Esophagus squamous epithelium (tissue), 4 donors: ENCODE measurements at regions not wholly inside any gene's neighbourhood (a gene's known extent, or its start where the extent isn't known, plus 50 kb on each side); places are given as distances from the start of the nearest gene placed in this dataset.

Experiments used
- POLR2A ChIP-seq, 4 donors: fragments of 450-650 bp; IDR thresholded peaks; one replicate each; pipeline ENCODE4 v1.6.1; 2017; ENCODE audit warnings: antibody characterized with exemption in 4 of 4, mild to moderate bottlenecking in 4 of 4, moderate library complexity in 3 of 4
- TF ChIP-seq, protein P1 (sequence below), 6 experiments: fragments of 450-650 bp in 4 of 6; fragments of 200-600 bp in 2 of 6; sonication (generic) in 2 of 6; IDR thresholded peaks; one replicate each; pipeline ENCODE4 v1.5.1; 2016 to 2019; ENCODE audit warnings: antibody characterized with exemption in 6 of 6, mild to moderate bottlenecking in 4 of 6, moderate library complexity in 4 of 6

DNA sequence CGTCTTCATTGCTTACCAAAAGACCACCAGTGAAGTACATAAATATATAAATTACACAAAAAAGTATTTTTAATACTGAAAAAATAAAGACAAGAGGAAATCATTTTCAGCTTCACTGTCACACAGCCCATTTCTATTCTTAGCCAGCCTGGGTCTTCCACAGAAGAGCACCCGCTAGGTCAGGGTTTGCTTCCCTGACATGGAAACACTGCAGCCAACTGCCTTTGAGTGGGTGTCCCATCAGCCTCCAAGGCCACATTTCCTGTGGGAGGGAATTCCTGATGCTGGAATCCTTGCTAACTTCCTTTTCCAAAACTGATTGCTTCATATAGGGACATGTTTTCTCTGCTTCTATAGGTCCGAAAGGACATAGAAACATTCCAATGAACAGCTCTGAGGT, 137.8 kb upstream of the CAV2 start:
- TF ChIP-seq, protein P1, sequence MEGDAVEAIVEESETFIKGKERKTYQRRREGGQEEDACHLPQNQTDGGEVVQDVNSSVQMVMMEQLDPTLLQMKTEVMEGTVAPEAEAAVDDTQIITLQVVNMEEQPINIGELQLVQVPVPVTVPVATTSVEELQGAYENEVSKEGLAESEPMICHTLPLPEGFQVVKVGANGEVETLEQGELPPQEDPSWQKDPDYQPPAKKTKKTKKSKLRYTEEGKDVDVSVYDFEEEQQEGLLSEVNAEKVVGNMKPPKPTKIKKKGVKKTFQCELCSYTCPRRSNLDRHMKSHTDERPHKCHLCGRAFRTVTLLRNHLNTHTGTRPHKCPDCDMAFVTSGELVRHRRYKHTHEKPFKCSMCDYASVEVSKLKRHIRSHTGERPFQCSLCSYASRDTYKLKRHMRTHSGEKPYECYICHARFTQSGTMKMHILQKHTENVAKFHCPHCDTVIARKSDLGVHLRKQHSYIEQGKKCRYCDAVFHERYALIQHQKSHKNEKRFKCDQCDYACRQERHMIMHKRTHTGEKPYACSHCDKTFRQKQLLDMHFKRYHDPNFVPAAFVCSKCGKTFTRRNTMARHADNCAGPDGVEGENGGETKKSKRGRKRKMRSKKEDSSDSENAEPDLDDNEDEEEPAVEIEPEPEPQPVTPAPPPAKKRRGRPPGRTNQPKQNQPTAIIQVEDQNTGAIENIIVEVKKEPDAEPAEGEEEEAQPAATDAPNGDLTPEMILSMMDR (IDR thresholded peaks at IDR 0.05) = no peak
- no peak for TF ChIP-seq POLR2A (IDR thresholded peaks at IDR 0.05)
